Fibroblast of peridontal ligament (primary cell): ENCODE measurements at regions not wholly inside any gene's neighbourhood (a gene's known extent, or its start where the extent isn't known, plus 50 kb on each side); places are given as distances from the start of the nearest gene placed in this dataset.
A peak's percentile ranks its signal among the peaks of the same experiment; 100 is the strongest.

Experiments used
- DNase-seq: peaks from one replicate; pipeline ENCODE4 v3.0.0-alpha.2; 2010; ENCODE audit errors: extremely low read depth

DNA sequence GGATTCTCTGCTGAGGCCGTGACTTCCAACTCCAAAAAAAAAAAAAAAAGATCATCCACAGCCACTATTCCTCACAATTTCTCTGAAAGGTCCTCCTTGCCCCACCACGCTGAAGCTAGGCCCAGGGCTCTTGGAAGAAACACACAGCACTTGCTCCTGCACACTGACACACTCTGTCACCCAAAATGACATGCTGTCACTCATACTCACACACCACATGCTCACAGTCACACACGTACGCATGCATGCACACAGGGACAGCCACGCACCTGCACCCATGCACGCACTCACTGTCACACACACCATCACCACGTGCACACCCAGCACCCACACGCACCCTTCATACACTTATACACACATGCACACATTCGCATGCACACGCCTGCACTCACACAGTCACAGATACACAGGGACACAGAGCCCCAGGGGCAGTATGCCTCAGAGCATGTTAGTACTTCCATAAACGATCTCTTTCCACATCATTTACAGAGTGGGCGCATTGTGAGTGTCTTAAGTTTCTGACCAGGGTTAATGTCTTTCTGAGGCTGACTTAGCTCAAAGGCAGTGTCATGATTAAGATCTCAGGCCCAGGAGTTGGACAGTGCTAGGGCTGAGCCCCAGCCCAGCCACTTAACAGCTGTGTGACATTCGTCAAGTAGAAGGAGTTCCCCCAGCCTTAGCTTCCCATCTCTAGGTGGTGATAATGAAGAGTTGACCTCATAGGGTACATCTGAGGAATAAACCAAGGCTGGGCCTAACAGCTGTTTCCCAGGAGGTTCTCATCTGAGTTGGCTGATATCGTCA lies 93.4 kb downstream of the GLI2 start:
- no peak for DNase-seq

GRCh38 chr2:120829633-120830025 lies 94.0 kb downstream of the GLI2 start:
- DNase-seq, result no peak

DNA sequence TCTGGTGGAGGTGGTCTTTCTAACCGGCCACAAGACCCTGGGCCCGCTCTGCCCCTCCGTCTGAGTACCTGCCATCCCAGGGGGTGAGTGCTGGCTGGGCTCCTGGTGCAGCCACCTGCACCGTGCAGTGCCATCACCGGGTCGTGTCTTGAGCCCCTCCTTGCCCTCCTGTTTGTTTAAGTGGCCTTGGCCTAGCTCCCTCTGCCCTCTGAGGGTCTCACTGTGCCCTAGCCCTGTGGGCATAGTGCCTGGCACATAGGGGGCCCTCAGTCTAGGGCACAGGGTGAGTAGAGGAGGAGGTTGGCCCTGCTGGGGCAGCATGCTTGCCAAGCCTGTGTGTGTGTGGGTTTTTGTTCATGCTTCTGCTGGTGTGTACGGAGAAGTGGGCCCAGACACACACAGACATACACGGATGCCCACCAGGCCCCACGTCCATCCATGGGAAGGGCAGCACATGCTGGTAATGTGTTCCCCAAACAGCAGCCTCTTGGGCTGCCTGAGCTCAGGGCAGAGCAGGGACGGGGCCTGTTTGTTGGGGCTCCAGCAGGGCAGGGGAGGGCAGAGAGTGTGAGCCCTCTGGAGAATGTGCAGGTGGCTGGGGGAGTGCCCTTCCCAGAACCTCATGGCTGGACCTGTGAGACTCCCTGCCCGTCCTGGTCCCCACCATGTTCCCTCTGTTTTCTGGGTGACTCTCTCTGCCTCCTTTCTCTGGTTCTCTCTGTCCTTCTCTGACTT lies 94.6 kb downstream of the GLI2 start:
- DNase-seq, result no peak

DNA sequence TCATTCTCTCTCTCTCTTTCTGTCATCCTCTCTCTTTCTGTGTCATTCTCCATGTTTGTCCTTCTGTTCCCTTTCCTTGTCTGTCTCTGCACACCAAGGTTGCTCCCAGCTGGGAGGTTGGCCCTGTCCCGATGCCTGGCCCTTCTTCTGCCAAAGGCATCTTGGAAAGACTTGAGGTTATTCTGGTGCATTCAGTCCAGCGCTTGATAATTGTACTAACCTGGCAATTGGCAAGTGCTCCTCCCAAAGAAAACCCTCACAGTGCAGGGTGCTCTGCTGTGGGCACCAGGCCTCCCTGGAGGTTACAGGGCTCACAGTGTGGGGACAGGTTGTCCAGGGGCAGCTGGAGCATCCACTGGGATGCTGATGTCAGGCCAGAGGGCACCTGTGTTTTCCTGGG lies 95.4 kb downstream of the GLI2 start:
- DNase-seq, result no peak

DNA sequence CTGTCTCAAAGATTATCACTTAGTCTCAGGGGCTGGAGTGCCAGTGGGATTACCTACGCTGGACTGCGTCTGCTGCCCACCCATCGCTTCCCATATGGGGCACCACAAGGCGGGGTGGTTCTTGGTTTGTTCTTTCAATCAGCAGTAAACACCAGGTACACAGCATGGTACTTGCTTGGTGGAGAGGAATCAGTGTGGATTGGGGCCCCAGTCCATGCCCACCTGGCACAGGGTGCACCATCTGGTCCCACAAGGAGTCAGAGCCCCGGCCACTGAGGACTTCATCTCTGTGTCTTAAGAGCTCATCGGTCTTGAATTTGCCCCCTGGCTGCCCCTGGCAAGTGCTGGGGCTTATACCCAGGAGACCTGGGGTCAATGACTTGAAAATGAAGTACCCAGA lies 96.2 kb downstream of the GLI2 start:
- no peak for DNase-seq

GRCh38 chr2:120832296-120833070 lies 96.8 kb downstream of the GLI2 start:
- DNase-seq, result no peak

DNA sequence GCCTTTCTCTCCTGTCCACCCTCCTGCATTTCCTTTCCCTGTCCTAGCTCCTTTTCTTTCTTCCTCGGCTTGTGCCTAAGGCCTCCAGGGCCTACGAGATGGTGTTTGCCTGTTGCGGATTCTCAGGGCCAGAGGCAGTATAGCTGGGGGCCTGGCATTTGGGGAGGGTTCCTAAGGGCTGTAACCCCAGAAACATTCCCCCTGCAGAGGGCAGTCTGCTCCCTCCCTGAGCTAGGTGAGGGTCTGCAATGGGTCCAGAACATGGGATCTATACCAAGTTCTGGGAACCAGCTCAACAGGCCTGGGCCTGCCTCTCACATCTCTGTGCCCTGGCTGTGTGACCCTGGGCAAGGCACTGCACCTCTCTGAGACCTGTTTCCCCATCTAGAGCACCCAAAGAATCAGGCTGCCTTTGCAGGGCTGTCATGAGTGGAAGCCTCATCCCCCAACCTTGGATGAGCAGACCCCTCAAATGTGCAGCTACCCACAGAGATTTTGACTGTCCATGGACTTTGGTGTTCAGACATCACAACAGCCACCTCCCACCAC lies 97.5 kb downstream of the GLI2 start:
- no peak for DNase-seq

DNA sequence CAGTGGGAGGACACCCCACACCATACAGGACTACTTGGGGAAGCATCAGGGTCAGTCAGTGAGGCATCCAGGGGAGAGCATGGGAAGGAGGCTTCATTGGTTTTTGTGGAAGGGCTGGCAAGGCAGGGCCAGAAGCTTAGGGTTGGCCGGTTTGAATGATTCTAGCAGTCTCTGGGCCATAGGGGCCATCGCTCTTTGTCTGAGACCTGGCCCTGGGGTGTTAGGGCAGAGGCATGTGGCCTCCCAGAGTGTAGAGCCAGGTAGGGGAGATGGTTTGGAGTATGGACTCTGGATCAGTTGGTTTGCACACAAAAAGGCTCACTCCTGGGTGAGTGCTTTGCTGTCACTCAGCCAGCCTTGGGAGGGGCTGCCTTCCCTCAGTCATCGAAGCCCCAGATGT lies 98.5 kb downstream of the GLI2 start:
- no peak for DNase-seq

GRCh38 chr2:120836281-120836680 lies 100.6 kb downstream of the GLI2 start:
- no peak for DNase-seq

DNA sequence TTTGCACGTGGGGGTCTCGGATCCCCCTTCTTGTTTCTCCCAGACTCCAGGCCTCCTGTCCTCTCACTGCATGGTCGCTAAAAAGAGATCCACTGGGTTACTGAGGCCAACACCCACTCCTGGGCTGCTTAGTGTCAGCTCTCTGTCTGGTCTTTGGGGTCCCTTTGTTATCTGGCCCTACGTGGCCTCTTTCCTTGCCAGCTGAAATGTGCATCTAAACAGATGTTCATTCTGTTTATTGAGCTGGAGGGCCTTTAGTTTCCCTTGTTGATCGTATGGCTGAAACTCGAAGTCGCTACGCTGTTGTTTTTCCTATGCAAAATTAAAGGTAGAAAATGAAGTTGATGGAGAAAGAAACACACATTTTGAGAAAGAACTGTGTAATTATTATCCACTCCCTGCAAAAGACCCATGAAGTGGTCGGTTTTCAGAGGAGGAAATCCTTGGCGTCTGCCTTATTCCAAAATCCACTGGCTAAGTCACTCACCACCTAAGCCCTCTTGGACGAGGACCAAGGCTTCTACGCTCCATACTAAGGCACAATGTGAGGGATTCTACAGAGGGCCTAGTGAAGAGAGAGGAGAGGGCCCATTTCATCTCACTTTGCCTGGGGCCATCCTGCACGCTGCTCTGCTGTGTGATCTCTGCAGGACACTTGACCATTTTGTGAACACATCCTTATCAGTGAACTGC lies 105.3 kb downstream of the GLI2 start:
- no peak for DNase-seq

GRCh38 chr2:120842456-120843439 lies 107.1 kb downstream of the GLI2 start:
- peak; percentile 33 for DNase-seq

- no peak for DNase-seq
Observed at GRCh38 chr2:120844070-120844738, 108.5 kb downstream of the GLI2 start.

- DNase-seq, result no peak
Observed at GRCh38 chr2:120845277-120845676, 109.6 kb downstream of the GLI2 start.

- DNase-seq, result no peak
Observed at GRCh38 chr2:120846406-120847095, 110.9 kb downstream of the GLI2 start.

DNA sequence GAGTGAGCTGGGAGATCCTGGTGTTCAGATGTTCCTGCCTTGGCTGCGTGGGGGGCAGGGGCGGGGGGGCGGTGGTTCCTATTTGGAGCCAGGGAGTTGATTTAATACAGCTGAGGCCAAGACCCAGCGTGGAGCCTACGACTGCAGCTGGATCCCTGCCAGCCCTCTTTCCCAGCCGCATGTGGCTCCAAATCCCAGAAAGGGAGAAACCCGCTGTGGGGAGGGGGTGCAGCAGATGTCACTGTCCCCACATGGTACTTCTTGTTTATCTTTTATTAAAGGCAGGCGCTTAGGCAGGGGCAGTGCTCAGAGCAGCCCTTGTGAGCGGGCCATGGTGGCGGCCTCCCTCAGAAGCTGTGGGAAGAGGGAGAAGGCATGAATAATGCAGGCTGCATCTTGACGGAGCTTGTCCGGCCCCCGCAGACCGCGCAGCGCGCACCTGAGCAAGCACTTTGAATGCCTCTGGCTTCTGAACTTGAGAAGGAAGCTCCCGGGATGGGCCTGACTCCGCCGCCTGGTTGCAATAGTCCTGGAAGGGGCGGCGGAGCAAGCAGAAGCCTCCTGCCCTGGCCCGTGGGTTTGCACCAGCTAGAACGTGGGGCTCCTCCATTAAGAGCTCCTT lies 112.1 kb downstream of the GLI2 start:
- no peak for DNase-seq

GRCh38 chr2:120849278-120849677 lies 113.6 kb downstream of the GLI2 start:
- DNase-seq, result no peak

- DNase-seq, result no peak
Observed at GRCh38 chr2:120850551-120850950, 114.9 kb downstream of the GLI2 start.

GRCh38 chr2:120851116-120851773 lies 115.6 kb downstream of the GLI2 start:
- DNase-seq, result no peak
